ENCODE measurements at regions not wholly inside any gene's neighbourhood (a gene's known extent, or its start where the extent isn't known, plus 50 kb on each side); places are given as distances from the start of the nearest gene placed in this dataset.

DNA sequence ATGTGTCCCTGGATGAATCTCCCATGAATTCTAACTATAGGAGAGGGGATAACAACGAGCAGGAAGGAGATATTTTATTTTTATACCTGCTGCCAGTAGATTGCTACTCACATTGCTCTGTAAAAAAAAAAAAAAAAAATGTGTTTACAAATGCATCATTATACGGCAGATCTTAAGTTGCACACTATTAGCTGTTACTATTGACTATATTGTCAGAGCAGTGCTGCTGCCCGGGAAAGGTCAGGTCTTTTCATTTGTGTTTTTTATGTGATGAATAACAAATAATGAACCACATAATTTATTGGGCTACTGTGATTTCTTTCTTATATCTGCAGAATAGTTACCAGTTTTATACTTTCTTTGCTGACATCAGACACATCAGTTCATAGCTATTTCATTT is 393.3 kb downstream of the C6orf118 start:
- no peak for DNase-seq (ENCODE audit: low read depth)

DNA sequence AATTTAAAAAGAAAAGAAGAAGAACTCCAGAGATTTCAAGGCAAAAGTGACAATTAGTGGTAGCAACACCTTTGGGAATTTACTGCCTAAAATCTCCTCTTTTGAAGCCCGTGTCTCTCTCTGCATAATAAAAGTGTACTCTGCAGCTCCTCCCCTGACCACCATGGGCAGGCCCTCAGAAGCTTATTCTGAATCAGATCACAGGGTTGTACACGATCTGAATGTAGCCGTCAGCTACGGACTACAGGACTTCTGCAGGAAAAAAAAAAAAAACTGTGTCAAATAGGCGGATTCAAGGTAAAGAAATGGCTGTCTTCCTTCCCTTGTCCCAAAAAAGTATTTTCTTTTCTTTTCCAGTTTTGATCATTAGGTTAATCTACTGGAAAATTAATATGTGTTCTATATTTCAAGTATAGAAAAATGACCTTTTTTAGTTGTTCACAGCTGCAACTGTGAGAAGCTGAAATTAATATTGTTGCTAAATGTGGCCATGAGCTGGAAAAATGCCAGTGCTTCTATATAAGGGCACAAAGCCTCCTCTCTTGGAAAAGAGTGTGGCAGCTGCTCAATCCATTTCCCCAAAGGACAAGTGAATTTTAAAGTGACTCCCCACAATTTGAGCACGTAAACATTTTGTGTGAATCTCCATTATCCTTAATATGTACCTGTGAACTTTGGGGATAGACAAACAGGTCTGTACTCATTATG is 397.4 kb downstream of the C6orf118 start:
- no peak for DNase-seq (ENCODE audit: low read depth)

- no peak for DNase-seq (ENCODE audit: low read depth)
These were observed 398.3 kb downstream of the C6orf118 start for GRCh38 chr6:164911151-164911550.

DNA sequence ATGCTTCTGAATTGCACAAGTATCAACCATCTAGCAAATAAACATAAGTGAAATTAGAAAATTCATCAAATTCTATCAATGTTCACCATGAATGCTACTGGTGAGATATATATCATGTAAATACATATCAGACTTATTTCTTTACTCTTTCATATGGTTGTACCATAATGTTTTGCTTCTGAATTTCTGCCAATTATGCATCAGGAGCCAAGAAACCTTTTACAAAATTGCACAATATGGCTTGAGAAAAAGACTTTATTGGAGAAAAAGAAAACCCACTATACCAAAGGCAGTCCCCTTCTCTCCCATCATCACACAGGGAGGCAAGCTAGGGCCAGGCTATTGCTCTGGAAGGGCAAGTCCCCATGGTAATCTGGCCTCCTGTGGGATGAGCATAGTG is 402.6 kb downstream of the C6orf118 start:
- no peak for DNase-seq (ENCODE audit: low read depth)

- DNase-seq (ENCODE audit: low read depth) = no peak
These were observed 404.1 kb downstream of the C6orf118 start for GRCh38 chr6:164905311-164905710.

DNA sequence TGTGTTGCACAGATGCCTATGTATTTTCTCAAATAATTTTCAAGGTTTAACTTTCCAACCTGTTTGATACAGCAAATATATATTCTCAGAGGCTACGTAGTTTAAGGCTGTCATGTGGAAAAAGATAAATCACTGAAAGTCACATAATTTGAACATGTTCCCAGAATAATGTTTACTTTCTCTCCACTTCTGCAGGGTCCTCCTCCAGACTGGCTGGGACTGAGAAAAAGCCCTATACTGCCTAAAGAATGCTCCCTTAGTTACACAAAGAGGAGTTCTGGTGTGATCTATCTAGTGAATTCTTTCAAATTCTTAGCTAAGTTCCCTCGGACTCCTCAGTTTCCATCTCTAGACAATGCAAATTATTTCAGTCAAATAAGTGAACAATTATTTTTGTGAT is 411.0 kb downstream of the C6orf118 start:
- no peak for DNase-seq (ENCODE audit: low read depth)

GRCh38 chr6:164897523-164898235 is 411.7 kb downstream of the C6orf118 start:
- no peak for DNase-seq (ENCODE audit: low read depth)

DNA sequence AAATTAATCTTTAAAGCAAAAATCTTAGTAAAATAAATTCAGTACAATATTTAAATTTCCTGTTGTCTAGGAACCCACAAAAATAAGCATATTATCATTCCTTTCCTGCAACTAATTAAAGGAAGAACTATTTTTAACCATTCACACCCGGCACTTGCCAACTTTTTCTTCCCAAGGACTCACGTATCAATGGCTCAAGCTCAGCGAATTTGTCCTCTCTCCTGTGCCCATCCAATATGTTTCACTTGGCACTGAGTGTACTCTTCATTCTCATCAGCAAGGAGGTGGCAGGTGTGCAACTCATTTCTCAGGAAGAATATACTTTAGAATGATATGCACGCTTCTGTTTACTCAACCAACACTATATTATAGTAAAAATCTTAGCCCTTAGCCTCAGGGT is 419.4 kb downstream of the C6orf118 start:
- no peak for DNase-seq (ENCODE audit: low read depth)

DNA sequence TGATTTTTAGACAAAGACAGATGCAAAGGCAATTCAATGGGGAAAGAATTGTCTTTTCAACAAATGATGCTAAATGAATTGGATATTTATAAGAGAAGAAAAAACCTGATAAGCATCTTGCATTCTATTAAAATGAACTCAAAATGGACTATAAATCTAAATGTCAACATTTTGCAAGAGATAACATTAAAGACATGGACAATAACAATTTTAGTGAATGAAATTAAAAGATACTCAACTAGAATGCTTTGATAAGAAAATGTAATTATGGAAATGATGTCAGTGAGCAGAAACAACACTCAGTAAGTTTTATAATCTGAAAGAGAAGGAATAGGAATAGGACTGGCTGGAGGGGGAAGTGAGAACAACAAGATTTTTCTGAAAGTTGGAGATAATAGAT is 421.7 kb downstream of the C6orf118 start:
- no peak for DNase-seq (ENCODE audit: low read depth)

- DNase-seq (ENCODE audit: low read depth) = no peak
These were observed 427.2 kb downstream of the C6orf118 start for GRCh38 chr6:164882236-164882635.

DNA sequence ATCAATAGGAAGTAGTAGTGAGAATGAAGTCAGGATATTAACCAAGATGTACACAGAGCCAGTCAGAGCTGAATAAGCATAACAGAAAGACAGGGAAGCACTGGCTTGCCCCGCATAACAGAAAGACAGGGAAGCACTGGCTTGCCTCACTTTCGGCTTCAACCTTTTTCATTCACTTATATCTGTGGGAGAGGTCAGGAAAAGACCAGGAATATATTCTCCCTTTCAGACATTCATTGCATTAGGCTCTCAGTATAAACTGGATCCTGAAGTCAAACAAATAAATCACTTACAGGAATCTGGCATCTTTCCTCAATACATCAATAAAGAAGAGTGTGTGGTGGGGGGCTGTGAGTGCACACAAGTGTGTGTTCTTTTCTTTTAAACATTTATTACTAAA is 437.6 kb downstream of the C6orf118 start:
- no peak for DNase-seq (ENCODE audit: low read depth)

DNA sequence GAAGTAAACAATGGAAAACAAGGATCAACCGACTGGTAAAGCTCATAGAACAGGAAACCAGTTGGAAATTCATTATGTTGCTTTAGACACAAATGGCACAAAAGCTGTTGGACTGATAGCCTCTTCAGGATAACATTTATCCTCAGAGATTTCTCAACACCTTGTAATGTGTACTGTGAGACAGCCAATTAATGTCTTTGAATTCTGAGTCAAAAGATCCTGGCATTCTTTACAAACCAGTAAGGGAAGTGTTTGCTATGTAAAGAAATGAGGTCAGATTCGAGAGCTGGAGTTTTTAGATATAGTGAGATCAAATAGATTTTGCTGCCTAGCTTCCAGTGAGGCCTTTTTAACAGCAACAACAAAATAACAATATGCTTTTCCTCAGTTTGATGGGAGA is 439.2 kb downstream of the C6orf118 start:
- DNase-seq (ENCODE audit: low read depth) = no peak

DNA sequence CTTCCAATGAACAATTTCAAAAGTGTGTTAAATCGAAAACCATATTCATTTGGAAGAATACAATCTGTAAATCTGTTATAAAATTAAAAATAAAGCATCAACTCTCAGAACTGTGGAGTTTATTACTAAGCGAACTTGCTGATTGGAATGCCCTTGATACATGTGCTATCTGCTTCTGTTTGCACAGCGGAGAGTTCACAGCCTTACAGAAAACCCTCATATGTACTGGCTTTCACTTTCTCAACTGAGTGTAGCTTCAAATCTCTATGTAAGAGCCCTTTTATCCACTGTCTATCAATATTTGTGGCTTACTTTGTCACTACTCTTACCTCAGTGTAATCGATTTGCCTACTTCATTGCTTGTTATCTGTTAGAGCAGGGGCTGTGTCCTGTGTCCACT is 447.4 kb downstream of the C6orf118 start:
- DNase-seq (ENCODE audit: low read depth) = no peak

DNA sequence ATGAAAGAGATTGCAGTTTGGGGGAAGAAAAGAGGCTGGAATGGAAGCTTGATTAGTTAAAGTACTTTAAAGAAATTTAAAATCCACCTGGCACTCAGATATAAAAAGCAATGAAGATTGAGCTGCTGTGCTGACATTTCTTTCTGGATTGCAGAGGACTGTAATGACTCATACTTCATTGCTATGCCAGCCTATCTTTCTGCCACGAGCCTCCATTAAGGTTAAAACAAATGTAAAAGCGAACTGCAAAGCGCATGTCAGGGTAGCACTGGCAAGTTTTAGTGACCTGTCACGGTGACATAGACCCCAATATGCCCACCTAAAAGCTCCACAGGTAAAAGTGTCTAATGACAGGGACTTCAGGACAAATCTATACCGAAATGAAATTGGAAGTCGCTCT is 449.6 kb downstream of the C6orf118 start:
- no peak for DNase-seq (ENCODE audit: low read depth)

GRCh38 chr6:164856138-164856537 is 453.3 kb downstream of the C6orf118 start:
- DNase-seq (ENCODE audit: low read depth) = no peak

DNA sequence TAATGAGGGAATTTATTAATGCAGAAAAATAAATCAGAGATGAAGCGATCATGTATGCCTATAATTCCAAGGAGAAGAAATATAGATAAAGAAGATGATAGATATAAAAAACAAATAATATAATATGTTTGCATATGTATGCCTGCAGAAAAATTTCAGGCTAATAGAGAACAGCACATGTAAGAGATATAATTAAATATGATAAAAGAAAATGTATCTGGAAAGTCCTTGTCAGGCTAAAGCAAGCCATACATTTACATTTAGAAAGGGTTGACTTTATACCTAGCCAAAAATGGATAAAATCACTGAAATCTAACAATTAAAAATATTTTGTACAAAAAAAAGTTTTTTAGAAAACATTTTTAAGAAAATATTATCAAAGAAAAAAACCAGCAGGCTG is 454.1 kb downstream of the C6orf118 start:
- DNase-seq (ENCODE audit: low read depth) = no peak

GRCh38 chr6:164854526-164854925 is 454.9 kb downstream of the C6orf118 start:
- no peak for DNase-seq (ENCODE audit: low read depth)

DNA sequence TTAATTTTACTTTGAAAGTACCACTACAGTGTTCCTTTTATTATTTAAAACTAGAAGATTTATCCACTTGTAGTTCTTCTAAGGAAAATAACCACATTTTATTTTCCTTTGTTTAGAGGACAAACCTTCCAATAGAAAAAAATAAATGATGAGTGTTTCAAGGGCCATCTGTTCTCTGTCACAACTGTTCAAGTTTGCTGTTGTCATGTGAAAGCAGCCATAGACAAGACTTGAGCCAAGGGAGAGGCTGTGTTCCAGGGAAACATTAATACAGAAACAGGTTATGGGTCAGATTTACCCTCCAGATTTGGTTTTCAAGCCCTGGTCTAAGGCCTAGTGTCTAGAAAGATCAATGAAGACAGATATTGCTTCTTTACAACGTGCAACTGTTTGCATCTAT is 463.6 kb downstream of the C6orf118 start:
- no peak for DNase-seq (ENCODE audit: low read depth)

DNA sequence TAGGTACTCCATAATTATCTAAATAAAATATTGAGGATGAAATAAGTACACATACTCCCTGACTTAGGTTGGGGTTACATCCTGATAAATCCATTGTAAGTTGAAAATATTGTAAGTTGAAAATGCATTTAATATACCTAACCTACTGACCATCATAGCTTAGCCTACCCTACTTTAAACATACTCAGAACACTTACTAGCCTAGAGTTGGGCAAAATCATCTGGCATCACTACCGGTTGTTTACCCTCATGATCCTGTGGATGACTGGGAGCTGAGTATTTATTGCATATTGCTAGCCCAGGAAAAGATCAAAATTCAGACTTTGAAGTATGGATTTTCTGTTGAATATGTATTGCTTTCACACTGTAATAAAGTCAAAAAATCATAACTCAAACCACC is 467.3 kb downstream of the C6orf118 start:
- no peak for DNase-seq (ENCODE audit: low read depth)

- DNase-seq (ENCODE audit: low read depth) = no peak
These were observed 471.3 kb downstream of the C6orf118 start for GRCh38 chr6:164838068-164838615.

DNA sequence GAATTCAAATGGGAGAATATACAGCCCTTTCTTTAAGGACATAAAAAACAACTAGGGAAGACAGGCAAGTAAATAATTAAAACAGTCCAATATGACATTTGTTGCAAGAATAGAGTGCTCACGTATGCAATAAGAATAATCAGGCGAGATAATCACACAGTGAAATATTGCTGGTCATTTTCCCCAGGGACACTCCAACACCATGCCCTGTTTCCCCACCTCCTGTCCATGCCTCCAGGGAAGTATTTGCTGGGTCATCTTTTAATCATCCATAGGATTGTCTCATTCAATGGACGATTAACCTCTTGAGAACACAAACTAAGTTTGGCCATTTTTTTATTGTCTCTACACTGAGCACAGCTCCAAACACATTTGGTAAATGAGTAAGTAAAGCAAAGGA is 472.9 kb downstream of the C6orf118 start:
- no peak for DNase-seq (ENCODE audit: low read depth)

DNA sequence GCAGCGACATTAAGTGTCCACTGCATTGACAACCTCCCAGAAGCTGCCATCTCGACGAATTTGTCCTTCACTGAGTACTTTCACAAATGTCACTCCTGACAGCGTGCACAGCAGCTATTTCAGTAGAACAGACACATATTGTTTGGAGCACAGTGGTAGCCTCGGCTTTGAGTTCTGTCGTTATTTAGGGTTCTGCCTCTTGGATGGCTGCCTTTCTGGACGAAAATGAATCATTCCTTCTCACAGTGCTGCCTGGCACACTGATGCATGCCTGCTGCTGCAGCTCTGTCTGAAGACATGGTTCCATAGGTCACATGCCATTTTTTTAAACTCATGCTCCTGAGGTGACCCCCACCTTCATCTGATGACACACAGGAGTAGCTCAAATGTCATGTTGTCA is 477.0 kb downstream of the C6orf118 start:
- DNase-seq (ENCODE audit: low read depth) = no peak

GRCh38 chr6:164827537-164827936 is 481.9 kb downstream of the C6orf118 start:
- no peak for DNase-seq (ENCODE audit: low read depth)

All from activated T-helper 9 cell treated with anti-CD3 and anti-CD28 coated beads, Interleukin-2, amount 50 U/mL, for 16 hours (primary cell).